Eye (tissue), 1 donor: ENCODE measurements at regions not wholly inside any gene's neighbourhood (a gene's known extent, or its start where the extent isn't known, plus 50 kb on each side); places are given as distances from the start of the nearest gene placed in this dataset.
"Not testable (repeated sequence)": the region's sequence is repeated elsewhere in the genome, so short reads cannot be mapped to it uniquely, and the experiment has no call there.

ENCODE experiments used
- DNase-seq: peaks from one replicate; pipeline ENCODE4 v3.0.0-alpha.2; 2015

DNA sequence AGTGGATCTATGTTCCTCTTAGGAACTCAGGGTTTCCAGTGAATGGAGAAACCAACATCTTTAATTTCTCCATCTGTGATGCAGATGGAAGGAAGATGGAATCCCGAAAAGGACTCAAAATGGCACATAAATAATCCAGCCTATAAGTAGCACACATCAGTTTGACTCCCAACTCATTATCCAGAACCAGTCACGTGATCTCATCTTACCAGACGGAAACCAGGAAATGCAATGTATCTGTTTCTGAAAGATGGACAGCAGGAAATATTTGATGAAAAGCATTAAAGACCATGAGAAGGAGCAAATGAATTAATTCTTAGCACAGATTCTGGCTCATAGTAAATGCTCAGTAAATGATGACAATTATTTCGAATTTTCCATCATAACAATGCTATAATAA is 443.1 kb upstream of the FMR1 start:
- DNase-seq, result no peak

DNA sequence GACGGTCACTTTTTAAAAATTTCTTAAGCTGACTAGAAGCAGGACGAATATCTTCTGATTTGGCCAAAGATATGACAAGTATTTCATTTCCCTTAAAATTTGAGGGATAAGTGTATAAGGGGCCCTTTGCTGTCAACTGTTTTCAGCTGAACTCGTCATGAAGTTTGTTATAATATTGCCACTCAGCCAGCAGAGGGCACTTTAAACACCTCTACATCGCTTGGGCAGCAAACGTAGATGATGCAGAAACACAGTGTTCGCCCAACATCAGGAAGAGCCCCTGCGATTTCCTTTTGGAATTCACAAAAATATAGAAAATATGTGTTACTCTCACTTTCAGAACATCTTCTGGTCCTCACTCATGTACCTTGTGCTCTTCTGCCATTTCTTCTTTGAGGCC is 435.7 kb upstream of the FMR1 start:
- DNase-seq, result peak; percentile 5

DNA sequence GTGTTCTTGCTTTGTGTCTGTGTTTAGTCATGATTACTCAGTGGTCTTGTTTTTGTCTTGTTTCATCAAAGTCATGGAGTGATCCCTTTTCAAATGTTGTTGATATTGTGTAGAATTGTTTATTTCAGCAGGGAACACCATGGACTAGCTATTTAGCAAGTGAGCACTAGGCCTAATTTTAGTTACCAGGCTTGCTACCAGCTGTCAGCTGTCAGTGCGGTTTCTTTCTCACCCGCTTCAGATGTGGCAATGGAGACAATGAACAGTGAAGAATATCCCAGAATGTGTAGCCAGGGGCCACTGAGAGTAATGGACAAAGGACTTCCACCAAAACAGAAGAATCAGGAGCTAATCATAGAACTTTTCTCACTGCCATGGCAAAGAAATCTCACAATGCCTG is 432.8 kb upstream of the FMR1 start:
- no peak for DNase-seq

DNA sequence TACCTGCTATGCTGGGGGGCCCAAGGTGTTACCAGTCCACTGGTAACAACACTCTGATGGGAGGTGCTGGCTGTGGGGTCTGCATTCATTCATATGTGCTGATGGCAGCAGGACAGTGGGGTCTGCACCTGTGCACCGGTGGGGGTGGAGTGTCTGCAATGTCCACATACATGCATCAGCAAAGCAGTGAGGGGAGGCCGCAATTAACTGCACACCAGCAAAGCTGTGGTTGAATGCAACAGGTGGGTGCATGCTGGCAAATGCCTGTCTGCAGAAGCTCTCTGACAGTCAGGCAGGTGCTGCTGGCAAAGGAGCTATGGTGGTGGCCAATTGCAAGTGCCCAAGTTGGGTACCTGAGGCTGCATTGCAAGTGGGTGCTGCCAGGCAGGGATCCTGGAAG is 426.5 kb upstream of the FMR1 start:
- no peak for DNase-seq

DNA sequence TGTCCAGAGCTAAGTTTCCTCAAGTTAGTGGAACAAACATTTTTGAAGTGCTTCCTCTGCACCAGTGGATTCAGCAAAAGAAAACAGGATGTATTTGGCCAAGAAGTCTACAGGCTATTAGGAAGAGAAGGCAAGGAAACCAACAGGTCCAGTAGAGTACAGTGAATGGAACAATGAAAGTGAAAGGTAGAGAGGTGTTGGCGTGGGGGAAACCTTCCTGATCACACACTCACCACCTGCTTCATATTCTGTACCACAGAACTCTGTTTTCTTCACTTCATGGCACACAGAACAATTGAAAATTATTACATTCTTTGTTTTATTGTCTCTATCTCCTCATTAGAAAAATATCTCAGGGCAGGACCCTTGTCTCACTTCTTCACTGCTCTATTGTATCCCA is 417.4 kb upstream of the FMR1 start:
- no peak for DNase-seq

DNA sequence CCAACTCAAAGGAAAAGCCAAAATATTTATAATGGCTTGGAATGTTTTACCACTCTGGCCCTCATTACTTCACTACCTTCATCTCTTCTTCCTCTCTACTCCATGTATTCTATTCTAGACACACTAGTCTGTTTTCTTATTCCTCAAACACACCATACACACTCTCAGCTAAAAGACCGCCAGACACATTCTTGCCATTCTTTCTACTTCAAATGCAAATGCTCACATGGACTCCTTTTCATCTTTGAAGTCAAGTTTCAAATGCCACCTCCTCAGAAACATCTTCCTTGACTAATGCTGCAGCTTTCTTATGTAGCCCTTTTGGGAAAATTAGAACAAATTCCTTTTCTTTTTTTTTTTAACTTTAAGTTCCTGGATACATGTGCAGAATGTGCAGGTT is 412.9 kb upstream of the FMR1 start:
- no peak for DNase-seq

DNA sequence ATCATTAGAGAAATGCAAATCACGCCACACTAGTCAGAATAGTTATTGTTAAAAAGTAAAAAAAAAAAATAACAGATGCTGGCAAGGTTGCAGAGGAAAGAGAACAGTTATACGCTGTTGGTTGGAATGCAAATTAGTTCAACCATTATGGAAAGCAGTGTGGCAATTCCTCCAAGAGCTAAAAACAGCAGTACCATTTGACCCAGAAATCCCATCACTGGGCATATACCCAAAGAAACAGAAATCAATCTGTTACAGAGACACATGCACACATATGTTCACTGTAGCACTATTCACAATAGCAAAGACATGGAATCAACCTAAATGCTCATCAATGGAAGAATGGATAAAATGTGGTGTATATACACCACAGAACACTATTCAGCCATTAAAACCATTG is 388.7 kb upstream of the FMR1 start:
- DNase-seq, result no peak

DNA sequence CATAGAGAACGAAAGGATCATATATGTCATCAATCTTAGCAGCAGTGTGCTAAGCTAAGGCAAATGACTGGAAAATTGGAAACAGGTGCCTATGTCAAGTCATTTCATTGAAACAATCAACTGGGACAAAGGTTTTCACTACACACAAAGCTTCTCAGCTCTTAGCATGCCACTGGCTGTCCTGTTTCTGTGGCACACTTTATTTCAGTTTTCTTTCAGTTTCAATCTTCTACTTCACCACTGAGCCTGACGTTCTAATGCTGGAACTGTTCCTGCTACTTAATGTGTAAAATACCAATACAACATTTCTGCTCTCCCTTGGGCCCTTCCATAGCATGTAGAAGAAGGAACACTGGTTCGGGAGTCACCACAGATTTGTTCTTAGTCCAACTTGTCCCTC is 378.3 kb upstream of the FMR1 start:
- DNase-seq, result peak; percentile 6

DNA sequence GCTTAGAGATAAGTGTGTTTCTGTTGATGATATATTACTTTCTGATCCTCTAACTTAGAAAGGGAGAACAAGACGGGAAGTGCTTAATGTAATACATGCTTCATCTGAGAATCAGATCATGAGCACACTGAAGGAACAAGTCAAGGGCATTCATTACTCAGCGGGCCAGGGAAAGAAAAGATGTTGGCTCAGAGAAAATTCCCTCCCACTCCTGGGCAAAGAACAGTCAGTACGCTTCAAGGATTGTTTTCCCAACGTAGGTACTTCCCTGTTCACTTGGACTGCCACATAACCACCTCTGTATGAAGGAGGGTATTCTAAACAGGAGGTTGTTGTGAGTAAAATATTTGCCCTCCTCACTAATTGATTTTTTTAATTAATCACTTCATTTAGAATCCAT is 374.5 kb upstream of the FMR1 start:
- no peak for DNase-seq

DNA sequence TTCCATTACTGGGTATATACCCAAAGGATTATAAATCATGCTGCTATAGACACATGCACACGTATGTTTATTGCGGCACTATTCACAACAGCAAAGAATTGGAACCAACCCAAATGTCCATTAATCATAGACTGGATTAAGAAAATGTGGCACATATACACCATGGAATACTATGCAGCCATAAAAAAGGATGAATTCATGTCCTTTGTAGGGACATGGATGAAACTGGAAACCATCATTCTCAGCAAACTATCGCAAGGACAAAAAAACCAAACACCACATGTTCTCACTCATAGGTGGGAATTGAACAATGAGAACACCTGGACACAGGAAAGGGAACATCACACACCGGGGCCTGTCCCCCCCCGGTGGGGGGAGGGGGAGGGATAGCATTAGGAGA is 363.7 kb upstream of the FMR1 start:
- not testable (repeated sequence) for DNase-seq

DNA sequence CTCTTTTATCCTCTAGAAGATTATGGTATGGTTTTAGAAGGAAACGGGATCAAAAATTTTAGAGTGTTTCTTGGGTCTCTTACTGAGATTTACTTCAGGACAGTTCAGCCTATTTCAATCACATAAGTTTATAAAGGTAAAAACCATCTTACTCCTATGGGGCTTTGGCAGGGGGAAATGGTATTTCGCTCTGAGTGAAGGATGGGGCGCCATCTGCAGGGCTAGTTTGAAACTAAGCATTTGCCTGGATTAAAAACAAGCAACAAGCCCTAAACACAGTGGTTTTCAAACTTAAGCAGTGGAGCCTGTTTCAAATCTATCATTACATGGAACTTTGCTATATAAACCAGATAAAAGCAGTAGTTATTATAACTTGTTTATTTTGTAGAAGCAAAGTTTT is 361.5 kb upstream of the FMR1 start:
- DNase-seq, result peak; percentile 54

DNA sequence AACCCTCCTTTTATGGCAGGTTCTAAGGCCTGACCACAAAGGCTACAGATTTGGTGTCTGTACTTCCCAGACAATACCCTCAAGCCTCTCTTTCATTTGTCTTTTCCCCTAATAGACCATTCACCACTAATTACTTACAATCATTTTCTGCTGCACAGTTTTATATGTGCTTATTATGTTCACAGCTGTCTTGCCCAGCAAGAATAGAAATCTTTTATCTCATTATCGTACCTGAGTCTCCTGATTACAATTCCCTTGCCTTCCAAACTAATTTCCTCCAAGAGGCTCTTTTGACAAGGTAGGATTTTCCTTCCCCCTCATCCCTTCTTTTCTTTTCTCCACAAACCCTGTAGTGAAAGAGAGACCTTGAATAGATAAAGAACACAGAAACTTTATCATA is 352.5 kb upstream of the FMR1 start:
- DNase-seq, result no peak

DNA sequence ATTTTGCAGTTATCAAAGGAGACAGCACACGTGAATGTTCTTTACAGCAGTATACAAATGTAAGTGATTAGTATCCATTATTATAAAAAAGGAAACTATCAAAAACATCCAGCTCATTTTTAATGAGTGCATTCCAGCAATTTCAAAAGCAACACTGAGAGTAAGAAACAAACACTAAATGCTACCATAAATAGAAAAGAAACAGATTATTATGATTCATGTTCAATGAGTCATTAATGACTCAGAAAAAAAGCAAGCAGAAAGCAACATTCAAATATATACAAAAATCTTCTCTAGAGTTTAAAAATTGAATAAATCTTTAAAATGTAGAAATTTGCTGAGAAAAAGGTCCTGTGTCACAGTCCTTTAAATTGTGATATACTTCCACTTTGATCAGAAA is 346.5 kb upstream of the FMR1 start:
- no peak for DNase-seq

DNA sequence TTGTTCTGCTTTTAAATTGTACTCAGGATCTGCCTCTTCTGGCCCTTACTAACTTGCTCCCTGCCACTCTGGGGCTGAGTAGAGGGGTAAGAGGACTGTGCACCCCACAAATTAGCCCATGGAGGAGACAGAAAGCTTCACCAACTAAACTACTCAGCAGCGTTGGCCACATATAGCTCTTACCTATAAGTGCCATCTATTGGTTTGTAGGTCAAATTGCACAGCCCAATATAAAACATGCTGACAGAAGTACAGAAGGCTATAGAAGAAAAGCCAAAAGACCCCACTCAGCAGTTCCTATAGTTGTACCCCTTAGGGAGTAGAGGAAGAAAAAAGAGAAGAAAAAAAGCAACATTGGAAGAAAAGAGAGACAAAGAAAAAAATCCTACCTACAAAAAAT is 341.2 kb upstream of the FMR1 start:
- no peak for DNase-seq

DNA sequence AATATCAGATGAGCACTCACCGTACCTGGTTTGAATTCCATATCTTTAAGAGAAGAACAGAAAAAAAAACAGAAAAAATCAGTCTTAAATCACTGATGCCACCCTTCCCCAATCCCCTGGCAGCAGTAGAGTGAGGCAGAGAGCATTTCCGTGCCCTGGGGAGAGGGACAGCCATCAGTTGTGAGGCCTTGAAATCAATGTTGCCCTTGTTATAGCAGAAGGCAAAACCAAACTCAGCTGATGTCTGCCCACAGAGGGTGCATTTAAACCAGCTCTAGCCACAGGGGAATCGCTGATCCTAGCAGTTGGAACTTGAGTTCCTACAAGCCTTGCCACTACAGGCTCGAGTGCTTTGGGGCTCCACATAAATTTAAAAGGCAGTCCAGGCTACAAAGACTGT is 338.5 kb upstream of the FMR1 start:
- no peak for DNase-seq

DNA sequence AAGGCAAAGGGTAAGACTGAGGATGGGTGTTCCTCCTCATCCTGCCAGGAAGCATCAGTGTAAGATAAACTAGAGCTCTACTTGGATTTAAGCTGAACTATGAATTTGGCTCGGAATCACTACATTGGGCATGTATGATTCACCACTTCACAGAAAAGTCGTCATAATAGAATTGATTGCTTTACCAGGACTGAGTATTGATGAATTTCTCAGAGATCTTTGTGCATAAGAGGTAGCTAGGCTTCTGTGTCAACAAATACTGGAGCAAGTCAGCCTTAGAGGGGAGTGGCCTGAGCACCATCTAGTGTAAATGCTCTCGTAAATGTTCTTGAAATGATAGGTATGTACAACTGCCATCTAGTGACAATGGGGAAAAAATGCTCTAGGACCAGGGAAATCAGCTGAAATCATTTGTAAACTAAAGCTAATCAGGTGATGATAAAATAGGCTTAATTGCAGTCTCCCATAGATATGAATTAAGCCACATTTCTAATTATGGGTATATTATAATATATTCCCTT is 309.5 kb upstream of the FMR1 start:
- DNase-seq, result peak; percentile 1

DNA sequence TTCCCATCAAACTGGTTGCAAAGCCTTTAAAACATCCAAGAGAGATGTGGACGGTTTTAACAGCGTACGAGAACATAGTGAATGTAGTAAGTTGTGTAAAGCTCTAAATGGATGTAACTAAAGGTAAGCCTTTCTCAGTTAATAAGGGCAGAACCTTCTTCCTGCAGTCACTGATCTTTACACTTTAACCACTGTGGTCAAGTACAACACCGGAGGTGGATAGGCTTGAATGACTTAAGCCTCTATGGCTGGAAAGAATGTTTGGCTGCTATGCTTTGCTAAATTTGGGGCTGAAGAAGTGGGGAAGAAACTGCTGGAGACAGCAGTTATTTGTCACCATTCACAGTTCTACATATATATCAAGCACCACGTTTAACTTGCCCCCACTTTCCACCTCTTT is 285.1 kb upstream of the FMR1 start:
- DNase-seq, result no peak

DNA sequence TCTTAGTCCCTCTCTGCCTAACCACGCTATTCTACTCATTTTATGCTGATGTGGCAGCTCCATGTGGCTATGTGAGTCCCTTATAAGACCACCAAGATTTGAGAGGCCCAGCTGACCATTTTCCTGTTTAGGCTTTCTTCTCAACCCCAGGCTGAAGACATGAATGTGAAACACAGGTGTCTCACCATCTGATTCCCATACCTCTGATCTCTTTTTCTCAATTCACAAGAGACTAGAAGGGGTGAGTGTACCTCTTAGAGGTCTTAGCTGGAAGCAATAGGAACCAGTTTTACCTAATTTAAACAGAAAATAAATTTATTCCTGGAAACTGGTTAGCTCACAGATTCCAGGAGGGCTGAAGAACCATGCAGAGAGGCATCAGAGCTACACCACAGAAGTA is 276.5 kb upstream of the FMR1 start:
- no peak for DNase-seq

DNA sequence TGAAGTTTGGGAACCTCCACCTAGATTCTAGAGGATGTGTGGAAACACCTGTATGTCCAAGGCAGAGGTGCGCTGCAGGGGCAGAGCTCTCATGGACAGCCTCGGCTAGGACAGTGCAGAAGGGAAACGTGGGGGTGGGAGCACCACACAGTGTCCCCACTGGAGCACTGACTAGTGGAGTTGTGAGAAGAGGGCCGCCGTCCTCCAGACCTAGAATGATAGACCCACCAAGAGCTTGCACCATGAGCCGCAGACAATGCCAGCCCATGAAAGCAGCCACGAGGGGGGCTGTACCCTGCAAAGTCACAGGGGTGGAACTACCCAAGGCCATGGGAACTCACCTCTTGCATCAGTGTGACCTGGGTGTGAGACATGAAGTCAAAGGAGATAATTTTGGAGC is 274.5 kb upstream of the FMR1 start:
- DNase-seq, result no peak

DNA sequence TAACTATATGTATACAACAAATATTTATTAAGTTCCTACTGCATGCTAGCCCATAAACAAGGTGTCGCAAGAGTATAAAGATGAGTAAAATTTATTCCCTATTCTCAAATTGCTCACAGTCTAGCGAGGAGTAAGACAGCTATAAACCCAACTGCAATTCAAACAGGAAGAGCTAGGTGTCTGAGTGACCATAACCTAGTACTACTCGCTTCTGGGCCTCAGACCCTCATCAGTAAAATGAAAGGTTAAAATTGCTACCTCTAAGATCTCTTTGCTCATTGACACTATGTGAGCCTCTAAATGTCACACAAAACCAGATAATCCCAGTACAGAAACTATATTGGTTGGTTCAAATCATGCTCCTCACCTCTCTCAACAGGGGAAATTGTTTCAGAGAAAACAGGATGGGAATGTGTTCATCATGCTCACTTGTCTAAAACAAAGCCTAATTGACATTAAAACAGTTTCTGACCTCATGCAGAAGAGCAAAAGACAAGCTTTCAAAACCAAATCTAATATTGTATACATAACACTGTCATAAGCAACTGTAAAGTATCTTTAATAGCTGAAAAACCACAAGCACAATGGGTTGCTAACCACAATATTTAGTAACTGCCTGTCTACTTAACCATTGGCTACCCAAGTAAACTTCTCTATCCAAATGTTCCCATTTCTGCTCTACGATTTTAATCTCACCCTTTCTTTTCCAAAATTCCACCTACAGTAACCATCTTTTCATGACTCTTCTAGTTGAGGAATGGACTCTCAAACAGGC is 264.6 kb upstream of the FMR1 start:
- no peak for DNase-seq

DNA sequence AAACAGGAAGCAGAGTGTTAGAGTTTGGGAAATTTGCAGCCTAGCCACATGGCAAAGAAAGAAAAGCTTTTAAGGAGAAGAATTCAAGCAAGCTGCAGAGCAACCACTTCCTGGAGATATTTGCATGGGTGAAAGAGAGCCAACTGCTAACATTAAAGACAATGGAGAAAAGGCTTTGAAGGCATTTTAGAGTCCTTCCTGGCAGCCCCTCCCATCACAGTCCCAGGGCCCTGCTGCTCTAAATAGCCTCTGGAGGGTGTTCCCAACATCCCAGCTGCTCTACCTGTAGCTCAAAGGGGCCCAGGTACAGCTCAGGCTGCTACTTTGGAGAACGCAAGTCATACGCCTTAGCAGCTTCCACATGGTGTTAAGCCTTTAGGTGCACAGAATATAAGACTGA is 235.9 kb upstream of the FMR1 start:
- no peak for DNase-seq

DNA sequence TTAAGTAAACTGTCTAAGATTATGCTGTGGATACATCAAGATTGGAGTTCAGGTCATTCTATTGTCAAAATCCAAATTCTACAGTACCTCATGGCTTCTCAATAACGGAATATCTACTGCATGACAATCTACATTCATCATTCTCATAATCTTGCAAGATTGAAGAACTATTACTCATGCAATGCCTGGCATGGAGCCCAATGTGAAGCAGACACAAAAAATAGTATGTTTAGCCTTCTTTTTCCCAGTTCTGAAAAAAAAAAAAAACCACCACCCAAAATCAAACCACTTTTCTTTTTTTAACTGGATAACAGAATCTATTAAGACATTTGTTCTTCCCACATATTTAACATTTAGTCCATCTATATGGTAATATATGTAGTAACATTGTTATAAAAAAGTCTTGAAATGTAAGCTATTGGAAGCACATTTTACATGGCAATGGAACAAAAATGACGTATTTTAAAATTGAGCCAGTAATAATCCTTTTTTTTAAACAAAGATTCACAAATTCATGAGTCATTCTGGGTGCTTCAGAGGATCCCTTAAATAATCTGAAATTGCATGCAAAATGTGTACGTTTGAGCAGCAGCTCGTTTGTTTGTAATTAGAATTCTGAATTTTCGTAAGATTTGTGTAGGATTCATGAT is 232.2 kb upstream of the FMR1 start:
- DNase-seq, result peak; percentile 2

DNA sequence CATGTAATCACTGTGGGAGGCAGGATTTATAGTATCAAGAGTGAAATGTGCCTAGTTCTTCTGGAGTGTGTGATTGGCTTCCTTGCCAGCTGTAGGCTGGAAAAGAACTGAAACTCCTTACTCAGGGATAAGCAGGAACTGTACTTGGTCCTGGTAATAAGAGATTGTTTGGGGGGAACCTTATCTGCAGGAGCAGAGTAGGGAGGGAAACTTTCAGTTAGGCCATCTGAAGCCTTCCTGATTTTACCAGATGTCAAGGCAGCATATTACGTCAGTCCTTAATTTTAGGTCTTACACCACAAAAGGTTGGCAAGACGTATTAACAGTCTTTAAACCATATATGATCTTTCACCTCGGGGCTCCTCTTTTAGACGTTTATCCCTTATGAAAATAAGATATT is 231.5 kb upstream of the FMR1 start:
- DNase-seq, result no peak

DNA sequence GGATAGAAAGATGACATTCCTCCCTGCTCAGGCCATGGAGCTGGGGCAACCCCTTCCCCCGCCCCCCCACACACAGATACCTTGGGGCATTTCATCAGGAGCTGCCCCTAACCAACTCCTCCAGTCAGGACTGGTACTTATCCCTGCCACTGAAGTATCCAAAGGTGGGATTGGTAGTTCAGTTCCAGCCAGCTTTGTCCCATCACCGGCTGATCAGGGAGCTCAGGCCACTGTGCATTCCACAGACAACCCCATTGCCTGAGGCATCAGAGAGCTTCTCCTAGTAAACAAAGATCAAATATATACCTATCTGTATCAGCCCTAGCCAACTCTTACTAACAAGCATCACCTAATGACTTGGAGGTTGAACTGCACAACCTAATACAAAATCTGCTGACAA is 218.2 kb upstream of the FMR1 start:
- no peak for DNase-seq

DNA sequence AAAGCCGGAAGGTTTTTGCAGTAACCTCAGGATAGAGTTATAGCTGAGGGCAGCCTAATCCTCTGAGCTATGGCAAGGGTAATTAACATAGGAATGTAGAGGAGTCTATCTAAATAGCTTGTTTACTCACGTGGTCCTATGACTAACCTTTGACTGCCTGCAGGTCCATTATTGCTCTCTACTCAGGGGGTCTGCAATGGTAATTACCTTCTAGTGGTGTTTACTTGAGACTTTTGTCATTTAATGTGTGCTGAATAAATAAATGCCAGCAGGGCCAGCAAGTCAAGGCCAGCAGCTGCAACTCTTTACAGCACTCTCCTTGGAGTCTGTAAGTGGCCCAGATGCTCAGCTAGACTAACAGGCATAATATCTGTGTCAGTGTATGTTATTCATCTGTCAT is 212.7 kb upstream of the FMR1 start:
- no peak for DNase-seq
